Panc1 (cell line): ENCODE measurements at regions not wholly inside any gene's neighbourhood (a gene's known extent, or its start where the extent isn't known, plus 50 kb on each side); places are given as distances from the start of the nearest gene placed in this dataset.

Experiments
- ATAC-seq: fragments of 200-7000 bp; cut with Tn5 transposase; 2 replicates; pipeline ENCODE4 v1.9.1; 2020; ENCODE audit warnings: mild to moderate bottlenecking, moderate library complexity
- BruUV-seq: library from RNA; stranded (reverse); fragments of 400-500 nt; replicated peaks from 2 replicates; lab custom pipeline; 2021; lab: Mats Ljungman, UMichigan
- CTCF ChIA-PET: fragments of 300-600 bp; sonication (Branson Sonifier 250); formaldehyde crosslinking; loops from one replicate; lab custom pipeline; 2022; ENCODE audit warnings: antibody characterized with exemption; lab: Charles Lee
- POLR2A ChIA-PET: fragments of 300-600 bp; sonication (Branson Sonifier 250); formaldehyde crosslinking; loops from one replicate; lab custom pipeline; 2022; ENCODE audit warnings: antibody characterized with exemption; lab: Charles Lee
- DNase-seq: peaks from one replicate; pipeline ENCODE4 v3.0.0-alpha.2; 2010; ENCODE audit warnings: low read depth, low spot score
- H3K27ac ChIP-seq: 2 replicates; pipeline ENCODE4 v1.5.1; 2011; ENCODE audit warnings: mild to moderate bottlenecking, low read length, inconsistent platforms
- H3K27me3 ChIP-seq: fragments of 200-500 bp; sonication (Bioruptor generic); 2 replicates; pipeline ENCODE4 v1.6.0; 2014; ENCODE audit warnings: low read length, inconsistent platforms; ENCODE audit not compliant: control insufficient read depth, insufficient read depth
- H3K36me3 ChIP-seq: fragments of 200-500 bp; sonication (Bioruptor generic); 2 replicates; pipeline ENCODE4 v1.5.1; 2014; ENCODE audit warnings: inconsistent platforms, mild to moderate bottlenecking, low read length, moderate library complexity; ENCODE audit not compliant: control insufficient read depth, insufficient read depth
- H3K4me1 ChIP-seq: 2 replicates; pipeline ENCODE4 v1.5.1; 2011; ENCODE audit warnings: inconsistent platforms, mild to moderate bottlenecking, low read length, moderate library complexity; ENCODE audit not compliant: control insufficient read depth, insufficient read depth
- H3K4me3 ChIP-seq, 2 experiments: 2 replicates each; pipeline ENCODE4 v1.5.1; 2011 to 2012; ENCODE audit warnings: low read depth in 2 of 2, low read length in 2 of 2, mild to moderate bottlenecking in 2 of 2, inconsistent platforms in 1 of 2, moderate library complexity in 1 of 2
- H3K9me3 ChIP-seq: fragments of 200-500 bp; sonication (Bioruptor generic); 2 replicates; pipeline ENCODE4 v1.5.1; 2014; ENCODE audit warnings: low read depth, mild to moderate bottlenecking, inconsistent platforms, low read length, moderate library complexity; ENCODE audit not compliant: control insufficient read depth, insufficient read depth
- CTCF ChIP-seq: fragments of 450-650 bp; IDR thresholded peaks from 2 replicates; pipeline ENCODE4 v1.5.1; 2017; ENCODE audit warnings: mild to moderate bottlenecking
- POLR2AphosphoS5 ChIP-seq: IDR thresholded peaks from 2 replicates; pipeline ENCODE4 v1.6.1; 2012; ENCODE audit warnings: mild to moderate bottlenecking, low read depth, low read length, moderate library complexity
- REST ChIP-seq, 2 experiments: IDR thresholded peaks; 2 replicates each; pipeline ENCODE4 v1.6.1; 2011 to 2012; ENCODE audit warnings: low read depth in 2 of 2, control low read depth in 1 of 2, low read length in 1 of 2, mild to moderate bottlenecking in 1 of 2, moderate library complexity in 1 of 2; ENCODE audit not compliant: insufficient read depth in 1 of 2
- SIN3A ChIP-seq: IDR thresholded peaks from 2 replicates; pipeline ENCODE4 v1.6.1; 2012; ENCODE audit warnings: low read depth, mild to moderate bottlenecking, low read length, moderate library complexity, borderline replicate concordance; ENCODE audit not compliant: insufficient read depth
- TCF7L2 ChIP-seq: IDR thresholded peaks from 2 replicates; pipeline ENCODE4 v1.6.1; 2011; ENCODE audit warnings: mild to moderate bottlenecking, low read depth, low read length, inconsistent platforms
- in situ Hi-C: cut with HindIII; loops from 2 replicates; pipeline ENCODE4 v1.10.0; 2016; ENCODE audit warnings: low sequenced_read_pairs, low pct_unique_long_range_greater_than_20kb
- intact Hi-C: fragments of 100-400 bp; cut with micrococcal nuclease; formaldehyde crosslinking; loops from one replicate; pipeline ENCODE4 v1.10.0; 2022; ENCODE audit not compliant: unreplicated experiment

- CTCF ChIA-PET = no interaction called here
Measured at GRCh38 chr4:156294577-156294976, 340.9 kb upstream of the CTSO start.

GRCh38 chr4:156293657-156294297, 340.1 kb upstream of the CTSO start:
- CTCF ChIA-PET = no interaction called here
- ATAC-seq = no peak

More at GRCh38 chr4:156294577-156294976, 340.9 kb upstream of the CTSO start:
- DNase-seq (no peak), ATAC-seq (0 out of 2 replicates have a peak, but pooled peaks have one; percentile 34)
- Histone ChIP-seq H3K4me1 (no peaks in the 10 kb centered on the region), H3K9me3 (no peaks in the 10 kb centered on the region), H3K4me3 (no peak overlapping the region), H3K27me3 (no peaks in the 10 kb centered on the region), H3K27ac (no peak overlapping the region), H3K36me3 (no peaks in the 10 kb centered on the region)
- in situ Hi-C loops (no loop called here), intact Hi-C loops (loop anchor here (10.0 kb wide), 1 partner anchor 380 kb away; no protein-coding TSS in a partner anchor)
- no TSS peak for BruUV-seq
- POLR2A ChIA-PET = no interaction called here
- TF ChIP-seq CTCF = peak; percentile 36
- TF ChIP-seq POLR2AphosphoS5 = no peak
- TF ChIP-seq SIN3A = no peak

More at GRCh38 chr4:156293657-156294297, 340.1 kb upstream of the CTSO start:
- Histone ChIP-seq H3K36me3 (no peaks in the 10 kb centered on the region), H3K4me3 (no peak overlapping the region), H3K4me1 (no peaks in the 10 kb centered on the region), H3K27me3 (no peaks in the 10 kb centered on the region), H3K9me3 (no peaks in the 10 kb centered on the region), H3K27ac (no peak overlapping the region)
- intact Hi-C loops = loop anchor here (10.0 kb wide), 1 partner anchor 381 kb away; no protein-coding TSS in a partner anchor
- POLR2A ChIA-PET = no interaction called here
- BruUV-seq = no TSS peak
- in situ Hi-C loops = no loop called here
- TF ChIP-seq REST (IDR thresholded peaks at IDR 0.05; ENCODE audit: insufficient read depth in 1 of 2, low read depth in 2 of 2, low read length in 1 of 2) = no peak
- no peak for TF ChIP-seq SIN3A
- TF ChIP-seq TCF7L2 = no peak
- no peak for TF ChIP-seq POLR2AphosphoS5
- no peak for TF ChIP-seq CTCF
- no peak for DNase-seq
